ENCODE measurements at regions not wholly inside any gene's neighbourhood (a gene's known extent, or its start where the extent isn't known, plus 50 kb on each side); places are given as distances from the start of the nearest gene placed in this dataset.

DNA sequence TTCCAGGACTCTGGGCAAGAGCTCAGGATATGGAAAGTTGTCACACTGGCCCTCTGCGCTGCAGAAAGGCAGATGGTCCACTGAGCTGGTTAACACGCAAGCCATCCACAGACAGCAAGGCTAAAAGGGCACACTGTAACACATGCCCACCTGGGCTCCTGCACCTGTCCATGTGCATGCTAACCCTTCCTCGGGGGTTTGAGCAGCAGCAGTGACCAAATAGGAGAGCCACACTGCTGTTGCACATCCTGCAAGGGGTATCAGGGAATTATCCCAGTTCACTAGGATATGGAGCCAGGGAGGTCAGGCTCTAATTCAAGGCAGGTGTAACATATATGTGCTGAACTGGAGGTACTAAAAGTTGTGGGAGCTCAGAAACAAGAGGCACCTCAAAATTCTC, 471.0 kb upstream of the CDH5 start:
- Histone ChIP-seq H3K79me2 (ENCODE audit: insufficient read depth, low read length) (no peaks in the 10 kb centered on the region), H3K36me3 (replicated peaks in 1 of 2; ENCODE audit: control insufficient read depth in 1 of 2, insufficient read depth in 2 of 2, low read length in 2 of 2) (no peaks in the 10 kb centered on the region), H3K4me3 (replicated peaks in 1 of 3; ENCODE audit: insufficient read depth in 1 of 3, low read depth in 2 of 3, low read length in 3 of 3) (no peak overlapping the region), H3K27ac (ENCODE audit: extremely low read length, insufficient read depth, low read length) (no peak overlapping the region), H2AFZ (ENCODE audit: low read length) (no peak overlapping the region), H3K27me3 (ENCODE audit: control insufficient read depth in 1 of 2, insufficient read depth in 2 of 2, low read length in 2 of 2) (no peaks in the 10 kb centered on the region), H4K20me1 (ENCODE audit: insufficient read depth, low read length) (no peaks in the 10 kb centered on the region), H3K9me3 (ENCODE audit: low read length) (no peaks in the 10 kb centered on the region), H3K4me1 (ENCODE audit: insufficient read depth, low read length) (peaks cover 14% of the 10 kb centered on the region), H3K9ac (ENCODE audit: insufficient read depth, low read depth, low read length) (no peak overlapping the region), H3K4me2 (ENCODE audit: low read depth, low read length) (no peak overlapping the region)
- in situ Hi-C loops (cut with HindIII; ENCODE audit: extremely low pct_ligation_motif_present, low pct_unique_long_range_greater_than_20kb) (no loop called here), intact Hi-C loops (cut with micrococcal nuclease; ENCODE audit: unreplicated experiment) (no loop called here)
- ATAC-seq = no peak
- WGBS (ENCODE audit: low lambda C conversion rate) = 48% methylated on average over 3 of the region's 3 CpGs
- ChIA-PET CTCF (ENCODE audit: low intra/inter-chr PET ratio, low total read pairs) (no interaction called here), POLR2A (no interaction called here)
- TF ChIP-seq NAIF1 (CRISPR knock-in tag; IDR thresholded peaks at IDR 0.05; ENCODE audit: borderline replicate concordance) (no peak), MZF1 (CRISPR knock-in tag; IDR thresholded peaks at IDR 0.05; ENCODE audit: borderline replicate concordance) (no peak), FOXP1 (IDR thresholded peaks at IDR 0.05) (no peak), FOXP1 (CRISPR knock-in tag; IDR thresholded peaks at IDR 0.05) (no peak), ZFP37 (CRISPR knock-in tag; IDR thresholded peaks at IDR 0.05; ENCODE audit: borderline replicate concordance) (no peak), ZIK1 (CRISPR knock-in tag; IDR thresholded peaks at IDR 0.05; ENCODE audit: borderline replicate concordance, low read depth) (no peak), ZBTB38 (CRISPR knock-in tag; IDR thresholded peaks at IDR 0.05) (no peak), RCOR2 (CRISPR knock-in tag; IDR thresholded peaks at IDR 0.05) (no peak), ZNF232 (CRISPR knock-in tag; IDR thresholded peaks at IDR 0.05; ENCODE audit: borderline replicate concordance) (no peak), MED8 (CRISPR knock-in tag; IDR thresholded peaks at IDR 0.05; ENCODE audit: insufficient replicate concordance) (no peak), HOXA3 (CRISPR knock-in tag; IDR thresholded peaks at IDR 0.05) (no peak), ZNF850 (CRISPR knock-in tag; conservative IDR thresholded peaks at IDR 0.05) (no peak), HOXA9 (CRISPR knock-in tag; IDR thresholded peaks at IDR 0.05; ENCODE audit: borderline replicate concordance) (no peak), HCFC1 (IDR thresholded peaks at IDR 0.05; ENCODE audit: low read depth, low read length) (no peak), TCF12 (IDR thresholded peaks at IDR 0.05) (no peak), TCF12 (CRISPR knock-in tag; IDR thresholded peaks at IDR 0.05) (no peak)
- TF ChIP-seq, protein P1, sequence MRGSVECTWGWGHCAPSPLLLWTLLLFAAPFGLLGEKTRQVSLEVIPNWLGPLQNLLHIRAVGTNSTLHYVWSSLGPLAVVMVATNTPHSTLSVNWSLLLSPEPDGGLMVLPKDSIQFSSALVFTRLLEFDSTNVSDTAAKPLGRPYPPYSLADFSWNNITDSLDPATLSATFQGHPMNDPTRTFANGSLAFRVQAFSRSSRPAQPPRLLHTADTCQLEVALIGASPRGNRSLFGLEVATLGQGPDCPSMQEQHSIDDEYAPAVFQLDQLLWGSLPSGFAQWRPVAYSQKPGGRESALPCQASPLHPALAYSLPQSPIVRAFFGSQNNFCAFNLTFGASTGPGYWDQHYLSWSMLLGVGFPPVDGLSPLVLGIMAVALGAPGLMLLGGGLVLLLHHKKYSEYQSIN (CRISPR knock-in tag; IDR thresholded peaks at IDR 0.05; ENCODE audit: borderline replicate concordance) = no peak
- TF ChIP-seq, protein P2, sequence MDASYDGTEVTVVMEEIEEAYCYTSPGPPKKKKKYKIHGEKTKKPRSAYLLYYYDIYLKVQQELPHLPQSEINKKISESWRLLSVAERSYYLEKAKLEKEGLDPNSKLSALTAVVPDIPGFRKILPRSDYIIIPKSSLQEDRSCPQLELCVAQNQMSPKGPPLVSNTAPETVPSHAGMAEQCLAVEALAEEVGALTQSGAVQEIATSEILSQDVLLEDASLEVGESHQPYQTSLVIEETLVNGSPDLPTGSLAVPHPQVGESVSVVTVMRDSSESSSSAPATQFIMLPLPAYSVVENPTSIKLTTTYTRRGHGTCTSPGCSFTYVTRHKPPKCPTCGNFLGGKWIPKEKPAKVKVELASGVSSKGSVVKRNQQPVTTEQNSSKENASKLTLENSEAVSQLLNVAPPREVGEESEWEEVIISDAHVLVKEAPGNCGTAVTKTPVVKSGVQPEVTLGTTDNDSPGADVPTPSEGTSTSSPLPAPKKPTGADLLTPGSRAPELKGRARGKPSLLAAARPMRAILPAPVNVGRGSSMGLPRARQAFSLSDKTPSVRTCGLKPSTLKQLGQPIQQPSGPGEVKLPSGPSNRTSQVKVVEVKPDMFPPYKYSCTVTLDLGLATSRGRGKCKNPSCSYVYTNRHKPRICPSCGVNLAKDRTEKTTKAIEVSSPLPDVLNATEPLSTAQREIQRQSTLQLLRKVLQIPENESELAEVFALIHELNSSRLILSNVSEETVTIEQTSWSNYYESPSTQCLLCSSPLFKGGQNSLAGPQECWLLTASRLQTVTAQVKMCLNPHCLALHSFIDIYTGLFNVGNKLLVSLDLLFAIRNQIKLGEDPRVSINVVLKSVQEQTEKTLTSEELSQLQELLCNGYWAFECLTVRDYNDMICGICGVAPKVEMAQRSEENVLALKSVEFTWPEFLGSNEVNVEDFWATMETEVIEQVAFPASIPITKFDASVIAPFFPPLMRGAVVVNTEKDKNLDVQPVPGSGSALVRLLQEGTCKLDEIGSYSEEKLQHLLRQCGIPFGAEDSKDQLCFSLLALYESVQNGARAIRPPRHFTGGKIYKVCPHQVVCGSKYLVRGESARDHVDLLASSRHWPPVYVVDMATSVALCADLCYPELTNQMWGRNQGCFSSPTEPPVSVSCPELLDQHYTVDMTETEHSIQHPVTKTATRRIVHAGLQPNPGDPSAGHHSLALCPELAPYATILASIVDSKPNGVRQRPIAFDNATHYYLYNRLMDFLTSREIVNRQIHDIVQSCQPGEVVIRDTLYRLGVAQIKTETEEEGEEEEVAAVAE (CRISPR knock-in tag; IDR thresholded peaks at IDR 0.05; ENCODE audit: borderline replicate concordance) = no peak
- TF ChIP-seq, protein P3, sequence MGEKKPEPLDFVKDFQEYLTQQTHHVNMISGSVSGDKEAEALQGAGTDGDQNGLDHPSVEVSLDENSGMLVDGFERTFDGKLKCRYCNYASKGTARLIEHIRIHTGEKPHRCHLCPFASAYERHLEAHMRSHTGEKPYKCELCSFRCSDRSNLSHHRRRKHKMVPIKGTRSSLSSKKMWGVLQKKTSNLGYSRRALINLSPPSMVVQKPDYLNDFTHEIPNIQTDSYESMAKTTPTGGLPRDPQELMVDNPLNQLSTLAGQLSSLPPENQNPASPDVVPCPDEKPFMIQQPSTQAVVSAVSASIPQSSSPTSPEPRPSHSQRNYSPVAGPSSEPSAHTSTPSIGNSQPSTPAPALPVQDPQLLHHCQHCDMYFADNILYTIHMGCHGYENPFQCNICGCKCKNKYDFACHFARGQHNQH (CRISPR knock-in tag; IDR thresholded peaks at IDR 0.05) = no peak
- DNase-seq (ENCODE audit: low spot score) = no peak
- no TSS peak for BruUV-seq (replicated peaks)
- FAIRE-seq = no peak
